ENCODE measurements at regions not wholly inside any gene's neighbourhood (a gene's known extent, or its start where the extent isn't known, plus 50 kb on each side); places are given as distances from the start of the nearest gene placed in this dataset.

DNA sequence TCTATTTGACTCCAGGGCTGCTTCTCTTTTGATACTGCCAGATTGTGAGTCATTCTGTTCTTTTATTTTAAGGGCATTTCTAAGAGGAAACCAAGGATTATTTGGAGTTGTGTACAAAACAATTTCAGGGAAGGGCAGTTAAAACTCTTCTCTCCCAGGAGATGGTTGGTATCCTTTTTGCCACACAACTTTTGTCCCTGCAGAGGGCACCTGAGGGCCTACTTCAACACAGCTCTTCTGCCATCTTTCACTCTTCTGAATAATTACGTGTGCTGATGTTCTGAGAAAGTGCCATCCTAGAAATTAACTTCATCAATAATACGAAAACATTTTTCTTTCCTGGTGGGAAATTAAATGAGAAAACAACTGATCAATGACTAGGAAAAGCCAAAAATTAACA is 75.7 kb upstream of the GADL1 start:
- Mint-ChIP-seq H3K4me3 (no peak overlapping the region), H3K27me3 (ENCODE audit: insufficient read depth, low read depth) (no peaks in the 10 kb centered on the region), H3K36me3 (no peaks in the 10 kb centered on the region), H3K9me3 (no peaks in the 10 kb centered on the region), H3K27ac (no peak overlapping the region), H3K4me1 (no peaks in the 10 kb centered on the region)
- Histone ChIP-seq H3K9me3 (ENCODE audit: low read depth) (no peaks in the 10 kb centered on the region), H3F3A (ENCODE audit: low read depth) (no peaks in the 10 kb centered on the region), H3K27ac (no peak overlapping the region), H3K4me2 (no peak overlapping the region), H3K27me3 (no peaks in the 10 kb centered on the region), H4K20me1 (ENCODE audit: low read depth) (no peaks in the 10 kb centered on the region), H2AFZ (replicated peaks) (no peak overlapping the region), H3K36me3 (no peaks in the 10 kb centered on the region), H3K4me3 (no peak overlapping the region), H3K9ac (no peak overlapping the region), H3K4me1 (no peaks in the 10 kb centered on the region), H3K79me2 (ENCODE audit: low read depth) (no peaks in the 10 kb centered on the region)
- TF ChIP-seq, protein P1, sequence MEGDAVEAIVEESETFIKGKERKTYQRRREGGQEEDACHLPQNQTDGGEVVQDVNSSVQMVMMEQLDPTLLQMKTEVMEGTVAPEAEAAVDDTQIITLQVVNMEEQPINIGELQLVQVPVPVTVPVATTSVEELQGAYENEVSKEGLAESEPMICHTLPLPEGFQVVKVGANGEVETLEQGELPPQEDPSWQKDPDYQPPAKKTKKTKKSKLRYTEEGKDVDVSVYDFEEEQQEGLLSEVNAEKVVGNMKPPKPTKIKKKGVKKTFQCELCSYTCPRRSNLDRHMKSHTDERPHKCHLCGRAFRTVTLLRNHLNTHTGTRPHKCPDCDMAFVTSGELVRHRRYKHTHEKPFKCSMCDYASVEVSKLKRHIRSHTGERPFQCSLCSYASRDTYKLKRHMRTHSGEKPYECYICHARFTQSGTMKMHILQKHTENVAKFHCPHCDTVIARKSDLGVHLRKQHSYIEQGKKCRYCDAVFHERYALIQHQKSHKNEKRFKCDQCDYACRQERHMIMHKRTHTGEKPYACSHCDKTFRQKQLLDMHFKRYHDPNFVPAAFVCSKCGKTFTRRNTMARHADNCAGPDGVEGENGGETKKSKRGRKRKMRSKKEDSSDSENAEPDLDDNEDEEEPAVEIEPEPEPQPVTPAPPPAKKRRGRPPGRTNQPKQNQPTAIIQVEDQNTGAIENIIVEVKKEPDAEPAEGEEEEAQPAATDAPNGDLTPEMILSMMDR (IDR thresholded peaks at IDR 0.05): peak; percentile 29
- no peak for TF ChIP-seq EZH2phosphoT487 (IDR thresholded peaks at IDR 0.05)
- DNase-seq (ENCODE audit: low spot score): no peak

DNA sequence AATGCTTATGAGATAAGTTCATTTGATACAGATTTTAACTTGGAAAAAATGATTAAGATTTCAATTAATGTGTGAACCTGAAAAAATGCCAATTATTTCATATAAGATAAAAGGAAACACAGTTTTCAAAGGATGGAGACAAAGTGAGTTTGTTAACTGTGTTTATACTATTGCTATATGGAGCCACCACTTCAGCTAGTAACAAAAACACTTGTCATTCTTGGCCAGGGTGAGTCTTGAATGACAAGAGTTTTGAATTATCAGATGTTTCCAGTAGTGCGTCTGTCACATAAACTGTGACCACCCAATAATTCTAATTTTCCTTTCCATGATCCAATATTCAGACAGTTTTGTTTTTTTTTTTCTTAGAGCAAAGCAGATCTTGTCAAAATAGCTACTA is 78.0 kb upstream of the GADL1 start:
- no peak overlapping the region for H2AFZ ChIP-seq (replicated peaks)
- H3K9me3 Mint-ChIP-seq: no peaks in the 10 kb centered on the region

DNA sequence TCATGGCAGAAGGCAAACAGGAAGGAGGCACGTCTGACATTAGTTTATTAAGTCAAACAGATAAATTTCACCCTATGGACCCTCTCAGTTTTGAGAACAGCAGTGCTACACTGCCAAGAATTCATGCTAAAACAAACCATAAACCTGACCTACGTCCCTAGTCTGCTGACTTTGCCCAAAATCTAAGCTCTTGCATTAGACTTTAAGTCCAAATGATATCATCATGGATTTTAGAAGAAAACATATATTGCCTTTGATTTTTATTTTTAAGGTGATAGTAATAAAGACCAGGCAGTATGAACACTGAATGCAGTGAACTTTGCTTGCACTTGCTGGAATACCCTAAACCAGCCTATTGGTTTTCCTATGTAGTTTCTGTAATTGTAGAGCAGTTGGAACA is 79.6 kb upstream of the GADL1 start:
- Histone ChIP-seq H4K20me1 (ENCODE audit: low read depth) (no peaks in the 10 kb centered on the region), H3K9ac (no peak overlapping the region), H3K27ac (no peak overlapping the region), H3K4me2 (no peak overlapping the region), H2AFZ (replicated peaks) (no peak overlapping the region), H3F3A (ENCODE audit: low read depth) (no peaks in the 10 kb centered on the region), H3K79me2 (ENCODE audit: low read depth) (no peaks in the 10 kb centered on the region), H3K4me3 (no peak overlapping the region), H3K36me3 (no peaks in the 10 kb centered on the region), H3K27me3 (no peaks in the 10 kb centered on the region), H3K4me1 (no peaks in the 10 kb centered on the region), H3K9me3 (ENCODE audit: low read depth) (no peaks in the 10 kb centered on the region)
- H3K36me3 Mint-ChIP-seq: no peaks in the 10 kb centered on the region
- no peak overlapping the region for H3K4me3 Mint-ChIP-seq
- H3K4me1 Mint-ChIP-seq: no peaks in the 10 kb centered on the region
- peaks cover 3% of the 10 kb centered on the region for H3K27me3 Mint-ChIP-seq (ENCODE audit: insufficient read depth, low read depth)
- no peak overlapping the region for H3K27ac Mint-ChIP-seq
- H3K9me3 Mint-ChIP-seq: no peaks in the 10 kb centered on the region
- TF ChIP-seq EZH2phosphoT487 (IDR thresholded peaks at IDR 0.05) (no peak), EZH2 (IDR thresholded peaks at IDR 0.05) (no peak)
- TF ChIP-seq, protein P1 (IDR thresholded peaks at IDR 0.05): no peak
- DNase-seq (ENCODE audit: low spot score): no peak

More for the DNA sequence above, 78.0 kb upstream of the GADL1 start:
- H3K36me3 Mint-ChIP-seq: no peaks in the 10 kb centered on the region
- H3K4me2 ChIP-seq: no peak overlapping the region
- no peaks in the 10 kb centered on the region for H3K36me3 ChIP-seq
- no peak overlapping the region for H3K4me3 ChIP-seq
- no peak for TF ChIP-seq EZH2 (IDR thresholded peaks at IDR 0.05)
- TF ChIP-seq, protein P1 (IDR thresholded peaks at IDR 0.05): no peak
- no peak for TF ChIP-seq EZH2phosphoT487 (IDR thresholded peaks at IDR 0.05)
- H3K27ac ChIP-seq: no peak overlapping the region
- H3K27me3 Mint-ChIP-seq (ENCODE audit: insufficient read depth, low read depth): no peaks in the 10 kb centered on the region
- no peak for DNase-seq (ENCODE audit: low spot score)
- H3K9me3 ChIP-seq (ENCODE audit: low read depth): no peaks in the 10 kb centered on the region
- H3K27me3 ChIP-seq: no peaks in the 10 kb centered on the region
- H3K79me2 ChIP-seq (ENCODE audit: low read depth): no peaks in the 10 kb centered on the region
- H3K4me1 Mint-ChIP-seq: no peaks in the 10 kb centered on the region
- H3F3A ChIP-seq (ENCODE audit: low read depth): no peaks in the 10 kb centered on the region
- no peaks in the 10 kb centered on the region for H3K4me1 ChIP-seq
- no peak overlapping the region for H3K4me3 Mint-ChIP-seq
- H4K20me1 ChIP-seq (ENCODE audit: low read depth): no peaks in the 10 kb centered on the region
- no peak overlapping the region for H3K27ac Mint-ChIP-seq
- no peak overlapping the region for H3K9ac ChIP-seq

DNA sequence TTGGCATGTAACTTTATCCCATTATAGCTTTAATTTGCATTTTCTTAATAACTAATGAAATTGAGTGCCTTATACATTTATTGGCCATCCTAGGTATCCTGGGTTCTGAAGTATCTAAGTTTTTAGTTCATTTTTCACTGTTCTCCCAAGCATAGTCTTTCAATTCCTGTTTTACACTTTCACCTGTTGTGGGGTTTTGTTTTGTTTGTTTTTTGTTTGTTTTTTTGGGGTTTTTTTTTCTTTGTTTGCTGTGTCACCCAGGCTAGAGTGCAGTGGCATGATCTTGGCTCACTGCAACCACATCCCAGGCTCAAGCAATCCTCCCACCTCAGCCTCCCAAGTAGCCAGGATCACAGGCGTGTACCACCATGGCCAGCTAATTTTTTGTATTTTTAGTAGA is 83.1 kb upstream of the GADL1 start:
- no peak overlapping the region for H3K9ac ChIP-seq
- no peak overlapping the region for H3K27ac ChIP-seq
- H3K9me3 Mint-ChIP-seq: peaks cover 2% of the 10 kb centered on the region
- H3K9me3 ChIP-seq (ENCODE audit: low read depth): no peaks in the 10 kb centered on the region
- H3K27me3 ChIP-seq: no peaks in the 10 kb centered on the region
- H3K27ac Mint-ChIP-seq: no peak overlapping the region
- no peak overlapping the region for H3K4me2 ChIP-seq
- H3K4me1 ChIP-seq: peaks cover 2% of the 10 kb centered on the region
- H2AFZ ChIP-seq (replicated peaks): no peak overlapping the region
- no peak overlapping the region for H3K4me3 Mint-ChIP-seq
- peaks cover 3% of the 10 kb centered on the region for H3K4me1 Mint-ChIP-seq
- H3F3A ChIP-seq (ENCODE audit: low read depth): no peaks in the 10 kb centered on the region
- no peak for DNase-seq (ENCODE audit: low spot score)
- no peaks in the 10 kb centered on the region for H4K20me1 ChIP-seq (ENCODE audit: low read depth)
- no peaks in the 10 kb centered on the region for H3K36me3 Mint-ChIP-seq
- H3K36me3 ChIP-seq: no peaks in the 10 kb centered on the region
- peaks cover 5% of the 10 kb centered on the region for H3K27me3 Mint-ChIP-seq (ENCODE audit: insufficient read depth, low read depth)
- TF ChIP-seq EZH2 (IDR thresholded peaks at IDR 0.05) (no peak), EZH2phosphoT487 (IDR thresholded peaks at IDR 0.05) (no peak)
- TF ChIP-seq, protein P1 (IDR thresholded peaks at IDR 0.05): no peak
- no peaks in the 10 kb centered on the region for H3K79me2 ChIP-seq (ENCODE audit: low read depth)
- no peak overlapping the region for H3K4me3 ChIP-seq

Measured in neural progenitor cell (in vitro differentiated cells).